ENCODE measurements at regions not wholly inside any gene's neighbourhood (a gene's known extent, or its start where the extent isn't known, plus 50 kb on each side); places are given as distances from the start of the nearest gene placed in this dataset.

GRCh38 chr10:123606955-123607354, 59.2 kb upstream of the GPR26 start (continued):
- TF ChIP-seq CHAMP1 (IDR thresholded peaks at IDR 0.05) (no peak), SMAD4 (CRISPR knock-in tag; conservative IDR thresholded peaks at IDR 0.05) (no peak), SMAD1 (IDR thresholded peaks at IDR 0.05; ENCODE audit: low read depth, low read length, partially characterized antibody) (no peak), STAG1 (CRISPR knock-in tag; IDR thresholded peaks at IDR 0.05; ENCODE audit: borderline replicate concordance) (no peak), RFX7 (CRISPR knock-in tag; IDR thresholded peaks at IDR 0.05) (no peak)

DNA sequence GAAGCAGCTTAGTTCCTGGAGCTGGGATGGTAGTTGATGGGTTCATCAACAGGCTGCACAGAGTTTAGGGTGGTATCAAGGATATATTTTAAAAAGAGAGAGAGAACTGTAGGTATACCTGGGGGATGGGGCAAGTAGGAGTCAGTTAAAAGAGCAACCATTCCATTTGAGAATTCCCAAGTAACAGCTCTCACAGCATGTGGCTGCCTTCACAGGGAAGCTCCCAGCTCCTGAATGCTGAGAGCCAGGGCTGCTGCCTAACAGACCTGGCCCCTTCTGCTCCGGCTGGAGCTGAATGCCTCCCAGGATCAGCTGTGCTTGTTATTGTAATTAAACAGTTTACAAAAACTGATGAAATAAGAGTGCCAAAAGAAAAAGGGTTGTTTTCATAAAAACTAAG, 58.8 kb upstream of the GPR26 start:
- WGBS (ENCODE audit: insufficient coverage, low coverage, missing lambda C conversion rate): 0% methylated on average over 1 of the region's 1 CpG
- no peak for TF ChIP-seq ZNF75A (CRISPR knock-in tag; IDR thresholded peaks at IDR 0.05)
- no peak for TF ChIP-seq ZNF175 (CRISPR knock-in tag; IDR thresholded peaks at IDR 0.05; ENCODE audit: low read depth)
- no peak for TF ChIP-seq ZNF121 (CRISPR knock-in tag; conservative IDR thresholded peaks at IDR 0.05)
- TF ChIP-seq ZNF507 (tag; conservative IDR thresholded peaks at IDR 0.05): no peak
- TF ChIP-seq KAT8 (IDR thresholded peaks at IDR 0.05; ENCODE audit: low read depth): no peak
- TF ChIP-seq MTA1 (IDR thresholded peaks at IDR 0.05; ENCODE audit: borderline replicate concordance): no peak
- no peak for TF ChIP-seq POLR2AphosphoS5 (IDR thresholded peaks at IDR 0.05; ENCODE audit: control insufficient read depth, insufficient read depth, low read depth, low read length)
- TF ChIP-seq ZNF41 (CRISPR knock-in tag; conservative IDR thresholded peaks at IDR 0.05): no peak
- TF ChIP-seq ZNF445 (CRISPR knock-in tag; IDR thresholded peaks at IDR 0.05; ENCODE audit: low read depth): no peak
- Histone ChIP-seq H2AFZ (ENCODE audit: low read depth, low read length) (no peak overlapping the region), H3K4me3 (no peak overlapping the region), H3K9ac (ENCODE audit: insufficient read depth in 1 of 2, low read depth in 2 of 2, low read length in 2 of 2) (no peak overlapping the region), H3K9me3 (replicated peaks; ENCODE audit: control insufficient read depth, insufficient read depth, low read depth, low read length) (no peaks in the 10 kb centered on the region), H3K36me3 (ENCODE audit: control insufficient read depth, insufficient read depth, low read length) (no peaks in the 10 kb centered on the region), H3K27ac (ENCODE audit: extremely low read depth, low read depth, low read length) (no peak overlapping the region), H4K20me1 (replicated peaks; ENCODE audit: control insufficient read depth, insufficient read depth, low read length) (no peaks in the 10 kb centered on the region), H3K4me1 (replicated peaks in 1 of 2; ENCODE audit: control insufficient read depth in 2 of 2, insufficient read depth in 2 of 2, low read length in 2 of 2) (no peaks in the 10 kb centered on the region), H3K9me1 (ENCODE audit: control insufficient read depth, insufficient read depth, low read length) (no peaks in the 10 kb centered on the region), H3K4me2 (ENCODE audit: insufficient read depth, low read length) (no peak overlapping the region), H3K79me2 (ENCODE audit: control insufficient read depth, insufficient read depth, low read length) (no peaks in the 10 kb centered on the region), H3K27me3 (ENCODE audit: control insufficient read depth in 2 of 2, insufficient read depth in 2 of 2, low read length in 2 of 2) (no peaks in the 10 kb centered on the region)
- ChIA-PET POLR2A (no interaction called here), CTCF (ENCODE audit: low intra/inter-chr PET ratio) (no interaction called here)
- intact Hi-C loops (cut with micrococcal nuclease) (no loop called here), in situ Hi-C loops (cut with MboI) (no loop called here)
- ATAC-seq (no peak), DNase-seq (ENCODE audit: extremely low read depth in 1 of 4, low spot score in 3 of 4) (no peak), FAIRE-seq (no peak)
- no TSS peak for BruUV-seq (replicated peaks)
